Duodenal mucosa (tissue), 2 donors: ENCODE measurements at regions not wholly inside any gene's neighbourhood (a gene's known extent, or its start where the extent isn't known, plus 50 kb on each side); places are given as distances from the start of the nearest gene placed in this dataset.

ENCODE experiments used
- H3K27ac ChIP-seq: one replicate; pipeline ENCODE4 v1.7.0; 2013; ENCODE audit warnings: low read depth, low read length
- H3K27me3 ChIP-seq, 2 donors: one replicate each; pipeline ENCODE4 v1.7.0; 2013; ENCODE audit warnings: low read length in 2 of 2, control low read depth in 1 of 2; ENCODE audit not compliant: insufficient read depth in 2 of 2, control insufficient read depth in 1 of 2
- H3K36me3 ChIP-seq, 2 donors: one replicate each; pipeline ENCODE4 v1.7.0; 2013; ENCODE audit warnings: low read length in 2 of 2, control low read depth in 1 of 2; ENCODE audit not compliant: insufficient read depth in 2 of 2, control insufficient read depth in 1 of 2
- H3K4me1 ChIP-seq, 2 donors: one replicate each; pipeline ENCODE4 v1.7.0; 2013; ENCODE audit warnings: low read length in 2 of 2, control low read depth in 1 of 2; ENCODE audit not compliant: insufficient read depth in 2 of 2, control insufficient read depth in 1 of 2
- H3K4me3 ChIP-seq, 2 donors: one replicate each; pipeline ENCODE4 v1.7.0; 2013; ENCODE audit warnings: low read length in 2 of 2, low read depth in 1 of 2
- H3K9ac ChIP-seq, 2 donors: one replicate each; pipeline ENCODE4 v1.7.0; 2013; ENCODE audit warnings: low read length in 2 of 2, low read depth in 1 of 2
- H3K9me3 ChIP-seq, 2 donors: one replicate each; pipeline ENCODE4 v1.7.0; 2013; ENCODE audit warnings: low read length in 2 of 2, control low read depth in 1 of 2; ENCODE audit not compliant: control insufficient read depth in 1 of 2

- no peaks in the 10 kb centered on the region for H3K4me1 ChIP-seq
- no peak overlapping the region for H3K4me3 ChIP-seq
- H3K36me3 ChIP-seq, result no peaks in the 10 kb centered on the region
- no peak overlapping the region for H3K9ac ChIP-seq
- H3K27ac ChIP-seq, result no peak overlapping the region
- no peaks in the 10 kb centered on the region for H3K27me3 ChIP-seq
- H3K9me3 ChIP-seq, result no peaks in the 10 kb centered on the region
These were observed 424.0 kb downstream of the ADAMTS20 start for GRCh38 chr12:43127886-43128549.

GRCh38 chr12:43126652-43127375 lies 425.2 kb downstream of the ADAMTS20 start:
- H3K4me3 ChIP-seq, result no peak overlapping the region
- H3K9ac ChIP-seq, result no peak overlapping the region
- H3K27me3 ChIP-seq, result no peaks in the 10 kb centered on the region
- no peak overlapping the region for H3K27ac ChIP-seq
- H3K4me1 ChIP-seq, result no peaks in the 10 kb centered on the region
- H3K36me3 ChIP-seq, result no peaks in the 10 kb centered on the region
- no peaks in the 10 kb centered on the region for H3K9me3 ChIP-seq

GRCh38 chr12:43123461-43123860 lies 428.5 kb downstream of the ADAMTS20 start:
- Histone ChIP-seq H3K9ac (no peak overlapping the region), H3K4me3 (no peak overlapping the region), H3K9me3 (no peaks in the 10 kb centered on the region), H3K4me1 (no peaks in the 10 kb centered on the region), H3K27ac (no peak overlapping the region), H3K36me3 (no peaks in the 10 kb centered on the region), H3K27me3 (no peaks in the 10 kb centered on the region)

GRCh38 chr12:43120150-43120549 lies 431.9 kb downstream of the ADAMTS20 start:
- Histone ChIP-seq H3K27ac (no peak overlapping the region), H3K36me3 (no peaks in the 10 kb centered on the region), H3K4me1 (no peaks in the 10 kb centered on the region), H3K9me3 (no peaks in the 10 kb centered on the region), H3K4me3 (no peak overlapping the region), H3K9ac (no peak overlapping the region), H3K27me3 (no peaks in the 10 kb centered on the region)

- Histone ChIP-seq H3K27ac (no peak overlapping the region), H3K4me1 (no peaks in the 10 kb centered on the region), H3K27me3 (no peaks in the 10 kb centered on the region), H3K36me3 (no peaks in the 10 kb centered on the region), H3K9ac (no peak overlapping the region), H3K9me3 (no peaks in the 10 kb centered on the region), H3K4me3 (no peak overlapping the region)
These were observed 433.1 kb downstream of the ADAMTS20 start for GRCh38 chr12:43118881-43119280.

GRCh38 chr12:43118234-43118633 lies 433.8 kb downstream of the ADAMTS20 start:
- H3K27me3 ChIP-seq, result no peaks in the 10 kb centered on the region
- no peak overlapping the region for H3K4me3 ChIP-seq
- no peak overlapping the region for H3K9ac ChIP-seq
- no peaks in the 10 kb centered on the region for H3K9me3 ChIP-seq
- no peak overlapping the region for H3K27ac ChIP-seq
- no peaks in the 10 kb centered on the region for H3K36me3 ChIP-seq
- H3K4me1 ChIP-seq, result no peaks in the 10 kb centered on the region

GRCh38 chr12:43117226-43117930 lies 434.6 kb downstream of the ADAMTS20 start:
- Histone ChIP-seq H3K27ac (no peak overlapping the region), H3K4me3 (no peak overlapping the region), H3K36me3 (no peaks in the 10 kb centered on the region), H3K9ac (no peak overlapping the region), H3K4me1 (no peaks in the 10 kb centered on the region), H3K9me3 (no peaks in the 10 kb centered on the region), H3K27me3 (no peaks in the 10 kb centered on the region)

GRCh38 chr12:43115441-43116160 lies 436.4 kb downstream of the ADAMTS20 start:
- H3K4me3 ChIP-seq, result no peak overlapping the region
- H3K4me1 ChIP-seq, result no peaks in the 10 kb centered on the region
- H3K36me3 ChIP-seq, result no peaks in the 10 kb centered on the region

GRCh38 chr12:43114316-43114715 lies 437.7 kb downstream of the ADAMTS20 start:
- H3K9ac ChIP-seq, result no peak overlapping the region
- H3K4me1 ChIP-seq, result no peaks in the 10 kb centered on the region
- H3K9me3 ChIP-seq, result no peaks in the 10 kb centered on the region
- H3K27ac ChIP-seq, result no peak overlapping the region
- no peak overlapping the region for H3K4me3 ChIP-seq
- H3K27me3 ChIP-seq, result no peaks in the 10 kb centered on the region
- no peaks in the 10 kb centered on the region for H3K36me3 ChIP-seq

More at GRCh38 chr12:43115441-43116160, 436.4 kb downstream of the ADAMTS20 start:
- Histone ChIP-seq H3K9me3 (no peaks in the 10 kb centered on the region), H3K27me3 (no peaks in the 10 kb centered on the region), H3K9ac (no peak overlapping the region), H3K27ac (no peak overlapping the region)

- Histone ChIP-seq H3K4me1 (no peaks in the 10 kb centered on the region), H3K4me3 (no peak overlapping the region), H3K9me3 (no peaks in the 10 kb centered on the region), H3K27ac (no peak overlapping the region), H3K27me3 (no peaks in the 10 kb centered on the region), H3K9ac (no peak overlapping the region), H3K36me3 (no peaks in the 10 kb centered on the region)
These were observed 438.4 kb downstream of the ADAMTS20 start for GRCh38 chr12:43113616-43114015.
